ENCODE measurements at regions not wholly inside any gene's neighbourhood (a gene's known extent, or its start where the extent isn't known, plus 50 kb on each side); places are given as distances from the start of the nearest gene placed in this dataset.
"Not testable (repeated sequence)": the region's sequence is repeated elsewhere in the genome, so short reads cannot be mapped to it uniquely, and the experiment has no call there.

DNA sequence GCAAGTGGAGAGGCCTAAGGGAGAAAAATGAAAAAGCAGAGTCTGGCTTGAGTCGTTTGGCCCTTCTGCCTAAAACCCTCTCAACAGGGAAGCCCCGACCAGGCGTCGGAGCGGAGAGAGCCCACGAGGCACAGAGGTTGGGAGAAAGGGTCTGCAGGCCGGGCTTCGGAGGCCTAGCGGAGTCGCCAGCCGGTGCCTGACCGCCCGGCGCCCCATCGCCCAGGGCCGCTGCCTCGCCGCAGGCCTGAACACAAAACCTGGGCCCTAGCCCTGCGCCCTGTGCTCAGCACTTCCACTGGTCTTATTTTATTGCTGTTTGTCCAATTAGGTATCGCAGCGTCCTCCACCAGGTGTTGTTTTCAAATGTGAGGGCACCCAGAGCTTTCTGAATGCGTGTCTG is 970.0 kb upstream of the DEFB115 start:
- not testable (repeated sequence) for H3K36me3 ChIP-seq; H3K27ac ChIP-seq; DNase-seq (ENCODE audit: low read depth in 1 of 2, low spot score in 2 of 2); H3K27me3 ChIP-seq (replicated peaks); H3K4me3 ChIP-seq; H3K9me3 ChIP-seq (replicated peaks); H3K4me1 ChIP-seq (replicated peaks)

- Histone ChIP-seq H3K9me3 (replicated peaks) (no peaks in the 10 kb centered on the region), H3K4me3 (no peak overlapping the region), H3K36me3 (no peaks in the 10 kb centered on the region), H3K27ac (no peak overlapping the region), H3K27me3 (replicated peaks) (no peaks in the 10 kb centered on the region), H3K4me1 (replicated peaks) (no peaks in the 10 kb centered on the region)
- DNase-seq (ENCODE audit: low read depth in 1 of 2, low spot score in 2 of 2), result no peak
These were observed 969.1 kb upstream of the DEFB115 start for GRCh38 chr20:30288346-30288745.

GRCh38 chr20:30289049-30289448 is 968.4 kb upstream of the DEFB115 start:
- not testable (repeated sequence) for H3K4me1 ChIP-seq (replicated peaks); H3K27ac ChIP-seq; H3K4me3 ChIP-seq; H3K9me3 ChIP-seq (replicated peaks); H3K27me3 ChIP-seq (replicated peaks); DNase-seq (ENCODE audit: low read depth in 1 of 2, low spot score in 2 of 2); H3K36me3 ChIP-seq

GRCh38 chr20:30289711-30290141 is 967.7 kb upstream of the DEFB115 start:
- not testable (repeated sequence) for DNase-seq (ENCODE audit: low read depth in 1 of 2, low spot score in 2 of 2); H3K27ac ChIP-seq; H3K9me3 ChIP-seq (replicated peaks); H3K4me3 ChIP-seq; H3K36me3 ChIP-seq; H3K27me3 ChIP-seq (replicated peaks); H3K4me1 ChIP-seq (replicated peaks)

DNA sequence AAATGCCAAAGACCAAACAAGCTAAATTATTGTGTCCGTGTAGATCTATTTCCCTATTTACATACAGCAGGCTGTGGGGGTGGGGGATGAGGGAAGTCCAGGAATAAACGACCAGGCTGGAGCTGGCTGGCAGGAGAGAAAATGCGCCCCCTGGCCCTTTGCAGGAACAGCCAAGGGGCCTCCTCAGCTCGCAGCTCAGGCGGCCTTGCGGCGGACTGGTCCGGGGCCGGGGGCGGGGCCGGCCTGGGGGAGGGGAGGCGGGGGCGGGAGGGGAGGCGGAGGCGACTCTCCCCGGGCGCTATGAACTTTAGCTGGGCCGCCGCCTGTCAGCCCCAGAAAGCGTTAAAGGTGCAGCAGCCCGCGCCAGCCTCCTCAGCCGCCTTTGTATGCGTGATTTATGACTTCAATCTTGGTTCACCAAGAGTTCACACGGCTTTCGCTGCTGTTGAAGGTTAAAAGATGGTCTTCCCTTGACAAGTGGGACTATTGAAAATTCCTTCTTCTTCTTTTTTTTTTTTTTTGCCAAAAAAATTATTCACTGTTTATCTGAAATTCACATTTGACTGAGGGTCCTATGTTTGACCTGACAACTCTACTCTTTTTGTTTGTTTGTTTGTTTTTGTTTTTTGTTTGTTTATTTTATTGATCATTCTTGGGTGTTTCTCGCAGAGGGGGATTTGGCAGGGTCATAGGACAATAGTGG is 967.0 kb upstream of the DEFB115 start:
- not testable (repeated sequence) for H3K27me3 ChIP-seq (replicated peaks); H3K9me3 ChIP-seq (replicated peaks); H3K27ac ChIP-seq; H3K4me1 ChIP-seq (replicated peaks); DNase-seq (ENCODE audit: low read depth in 1 of 2, low spot score in 2 of 2); H3K36me3 ChIP-seq; H3K4me3 ChIP-seq

DNA sequence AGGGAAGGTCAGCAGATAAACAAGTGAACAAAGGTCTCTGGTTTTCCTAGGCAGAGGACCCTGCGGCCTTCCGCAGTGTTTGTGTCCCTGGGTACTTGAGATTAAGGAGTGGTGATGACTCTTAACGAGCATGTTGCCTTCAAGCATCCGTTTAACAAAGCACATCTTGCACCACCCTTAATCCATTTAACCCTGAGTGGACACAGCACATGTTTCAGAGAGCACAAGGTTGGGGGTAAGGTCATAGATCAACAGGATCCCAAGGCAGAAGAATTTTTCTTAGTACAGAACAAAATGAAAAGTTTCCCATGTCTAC is 966.4 kb upstream of the DEFB115 start:
- DNase-seq (ENCODE audit: low read depth in 1 of 2, low spot score in 2 of 2); H3K27ac ChIP-seq; H3K4me3 ChIP-seq; H3K9me3 ChIP-seq (replicated peaks); H3K36me3 ChIP-seq; H3K4me1 ChIP-seq (replicated peaks); H3K27me3 ChIP-seq (replicated peaks): not testable (repeated sequence)

DNA sequence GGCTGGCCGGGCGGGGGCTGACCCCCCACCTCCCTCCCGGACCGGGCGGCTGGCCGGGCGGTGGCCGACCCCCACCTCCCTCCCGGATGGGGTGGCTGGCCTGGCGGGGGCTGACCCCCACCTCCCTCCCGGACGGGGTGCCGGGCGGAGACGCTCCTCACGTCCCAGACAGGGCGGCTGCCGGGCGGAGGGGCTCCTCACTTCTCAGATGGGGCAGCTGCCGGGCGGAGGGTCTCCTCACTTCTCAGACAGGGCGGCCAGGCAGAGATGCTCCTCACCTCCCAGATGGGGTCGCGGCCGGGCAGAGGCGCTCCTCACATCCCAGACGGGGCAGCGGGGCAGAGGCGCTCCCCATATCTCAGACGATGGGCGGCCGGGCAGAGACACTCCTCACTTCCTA is 965.8 kb upstream of the DEFB115 start:
- not testable (repeated sequence) for H3K9me3 ChIP-seq (replicated peaks)

GRCh38 chr20:30295396-30295795 is 962.1 kb upstream of the DEFB115 start:
- not testable (repeated sequence) for H3K4me1 ChIP-seq (replicated peaks); H3K27me3 ChIP-seq (replicated peaks); H3K36me3 ChIP-seq; H3K27ac ChIP-seq; H3K9me3 ChIP-seq (replicated peaks); H3K4me3 ChIP-seq; DNase-seq (ENCODE audit: low read depth in 1 of 2, low spot score in 2 of 2)

More for the DNA sequence above, 965.8 kb upstream of the DEFB115 start:
- not testable (repeated sequence) for H3K4me1 ChIP-seq (replicated peaks); H3K36me3 ChIP-seq; DNase-seq (ENCODE audit: low read depth in 1 of 2, low spot score in 2 of 2); H3K27ac ChIP-seq; H3K4me3 ChIP-seq; H3K27me3 ChIP-seq (replicated peaks)

- not testable (repeated sequence) for H3K4me3 ChIP-seq
These were observed 961.5 kb upstream of the DEFB115 start for GRCh38 chr20:30295967-30296366.

DNA sequence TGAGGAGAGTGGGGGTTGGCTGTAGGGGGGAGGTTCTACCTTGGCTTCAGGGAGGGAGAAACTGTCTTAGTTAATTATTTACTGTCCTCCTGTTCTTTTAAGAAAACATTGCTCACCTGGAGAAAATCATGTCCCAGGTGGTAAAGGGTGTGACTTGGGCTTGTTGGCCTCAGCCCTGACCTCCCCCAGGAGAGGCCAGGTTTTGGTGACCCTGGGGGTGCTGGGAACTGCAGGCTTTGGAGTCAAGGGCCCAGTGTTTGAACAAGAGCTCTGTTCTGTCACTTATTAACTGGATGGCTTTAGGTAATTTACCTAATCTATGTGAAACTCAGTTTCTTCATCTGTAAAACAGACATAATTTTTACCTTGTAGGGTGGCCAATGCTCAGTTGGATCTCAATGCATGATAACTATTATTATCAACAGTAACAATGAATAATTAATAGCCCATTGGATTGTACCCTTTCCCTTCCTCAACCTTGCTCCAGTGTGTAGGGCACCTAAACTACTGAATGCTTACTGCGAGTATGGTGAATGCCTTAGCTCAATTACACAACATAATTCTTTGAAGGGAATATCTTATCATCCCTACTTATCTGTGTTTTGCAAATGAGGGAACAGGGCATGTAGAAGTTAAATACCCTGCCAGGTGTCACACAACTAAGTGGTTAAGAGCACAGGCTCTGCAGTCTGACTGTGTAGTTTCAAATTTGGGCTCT is 959.4 kb upstream of the DEFB115 start:
- H3K4me1 ChIP-seq (replicated peaks); H3K9me3 ChIP-seq (replicated peaks); DNase-seq (ENCODE audit: low read depth in 1 of 2, low spot score in 2 of 2); H3K4me3 ChIP-seq; H3K27me3 ChIP-seq (replicated peaks); H3K36me3 ChIP-seq; H3K27ac ChIP-seq: not testable (repeated sequence)

More at GRCh38 chr20:30295967-30296366, 961.5 kb upstream of the DEFB115 start:
- H3K27me3 ChIP-seq (replicated peaks); DNase-seq (ENCODE audit: low read depth in 1 of 2, low spot score in 2 of 2); H3K9me3 ChIP-seq (replicated peaks); H3K36me3 ChIP-seq; H3K27ac ChIP-seq; H3K4me1 ChIP-seq (replicated peaks): not testable (repeated sequence)

- H3K4me3 ChIP-seq; H3K4me1 ChIP-seq (replicated peaks); H3K9me3 ChIP-seq (replicated peaks); DNase-seq (ENCODE audit: low read depth in 1 of 2, low spot score in 2 of 2); H3K27me3 ChIP-seq (replicated peaks); H3K36me3 ChIP-seq; H3K27ac ChIP-seq: not testable (repeated sequence)
These were observed 957.2 kb upstream of the DEFB115 start for GRCh38 chr20:30300220-30300642.

DNA sequence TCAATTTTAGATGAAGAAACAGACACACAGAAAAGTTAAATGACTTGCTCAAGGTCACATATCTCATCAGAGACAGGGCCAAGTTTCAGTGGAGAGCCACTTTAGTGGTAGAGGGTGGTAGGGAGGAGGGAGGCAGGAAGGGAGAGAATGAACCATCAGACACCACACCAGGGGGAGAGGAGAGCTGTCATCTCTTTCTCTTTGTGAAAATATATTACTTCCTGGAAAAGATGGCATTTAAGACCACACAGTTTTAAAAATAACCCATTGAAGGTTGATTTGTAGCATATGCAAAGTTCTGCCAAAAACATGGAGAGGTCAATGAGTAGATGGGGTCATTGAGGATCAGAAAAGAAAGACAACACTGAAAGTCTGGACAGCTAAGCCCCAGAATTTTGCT is 954.7 kb upstream of the DEFB115 start:
- not testable (repeated sequence) for H3K4me3 ChIP-seq; H3K4me1 ChIP-seq (replicated peaks); DNase-seq (ENCODE audit: low read depth in 1 of 2, low spot score in 2 of 2); H3K27ac ChIP-seq; H3K36me3 ChIP-seq; H3K27me3 ChIP-seq (replicated peaks); H3K9me3 ChIP-seq (replicated peaks)

GRCh38 chr20:30309938-30310337 is 947.5 kb upstream of the DEFB115 start:
- H3K27me3 ChIP-seq (replicated peaks); H3K27ac ChIP-seq; H3K36me3 ChIP-seq; DNase-seq (ENCODE audit: low read depth in 1 of 2, low spot score in 2 of 2); H3K9me3 ChIP-seq (replicated peaks); H3K4me3 ChIP-seq; H3K4me1 ChIP-seq (replicated peaks): not testable (repeated sequence)

DNA sequence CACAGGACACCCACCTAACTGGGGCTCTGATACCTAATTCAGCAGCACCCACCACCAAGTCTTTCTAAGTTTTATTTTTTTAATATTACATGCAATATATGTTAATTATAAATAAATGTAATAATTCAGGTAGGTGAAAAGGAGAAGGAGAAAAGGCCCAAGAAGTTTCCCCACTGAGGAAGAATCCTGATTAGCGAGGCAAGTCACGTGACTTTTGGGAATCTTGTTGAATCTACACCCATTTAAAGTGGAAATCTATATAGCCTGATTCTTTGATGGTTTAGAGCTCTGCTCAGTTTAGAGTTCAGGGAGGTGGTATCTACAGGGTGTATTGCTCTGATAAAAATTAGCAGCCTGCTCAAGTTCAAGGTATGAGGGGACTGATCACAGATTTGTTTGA is 947.1 kb upstream of the DEFB115 start:
- not testable (repeated sequence) for H3K27me3 ChIP-seq (replicated peaks); H3K4me3 ChIP-seq; DNase-seq (ENCODE audit: low read depth in 1 of 2, low spot score in 2 of 2); H3K27ac ChIP-seq; H3K9me3 ChIP-seq (replicated peaks); H3K4me1 ChIP-seq (replicated peaks); H3K36me3 ChIP-seq

DNA sequence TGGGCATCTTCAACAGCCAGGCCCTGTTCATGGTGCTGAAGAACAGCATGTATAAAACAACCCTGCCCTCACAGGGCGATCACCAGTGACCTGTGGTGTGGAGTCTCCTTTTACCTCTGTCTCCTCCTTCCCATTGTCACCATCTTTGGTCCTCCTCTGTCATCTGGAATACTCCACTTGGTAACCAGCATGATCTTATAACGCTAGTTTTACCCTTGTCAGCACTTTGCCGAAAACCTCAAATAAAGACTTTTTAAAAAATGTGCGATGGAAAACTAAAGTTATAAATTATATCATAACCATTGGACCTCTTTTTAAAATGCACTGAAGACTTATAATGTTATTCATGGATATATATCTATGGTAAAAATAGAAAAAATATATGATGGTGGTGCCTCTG is 945.2 kb upstream of the DEFB115 start:
- H3K4me3 ChIP-seq; DNase-seq (ENCODE audit: low read depth in 1 of 2, low spot score in 2 of 2); H3K27me3 ChIP-seq (replicated peaks); H3K36me3 ChIP-seq; H3K9me3 ChIP-seq (replicated peaks); H3K27ac ChIP-seq; H3K4me1 ChIP-seq (replicated peaks): not testable (repeated sequence)

Data from SJSA1 (cell line).